GM21526 (cell line): ENCODE measurements at regions not wholly inside any gene's neighbourhood (a gene's known extent, or its start where the extent isn't known, plus 50 kb on each side); places are given as distances from the start of the nearest gene placed in this dataset.
"Not testable (repeated sequence)": the region's sequence is repeated elsewhere in the genome, so short reads cannot be mapped to it uniquely, and the experiment has no call there.

ENCODE experiments used
- ATAC-seq: cut with Tn5 transposase; IDR thresholded peaks from one replicate; pipeline ENCODE4 v1.9.1; 2021; ENCODE audit warnings: moderate library complexity; ENCODE audit not compliant: unreplicated experiment, low FRiP score

- no peak for ATAC-seq
These were observed 761.6 kb upstream of the GRAMD2B start for GRCh38 chr5:125661584-125661983.

DNA sequence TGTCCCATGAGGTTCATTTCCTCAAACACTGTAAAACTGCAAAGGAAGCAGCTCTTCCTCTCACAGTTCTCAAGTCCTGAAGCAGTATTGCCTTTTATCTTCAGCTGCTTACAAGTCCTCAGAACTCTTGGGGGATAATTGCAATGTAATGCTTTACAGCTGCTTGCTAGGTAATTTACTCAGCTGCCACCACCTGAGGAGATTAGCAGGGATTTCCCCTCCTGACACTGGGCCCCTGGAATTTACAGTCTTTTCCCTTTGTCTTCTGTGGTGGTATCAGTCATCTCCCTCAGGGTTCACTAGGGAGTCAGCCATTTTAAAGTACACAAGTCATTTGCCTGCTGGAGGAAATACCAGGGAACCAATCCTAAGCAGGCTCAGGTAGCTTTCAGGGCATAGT is 754.3 kb upstream of the GRAMD2B start:
- ATAC-seq: no peak

DNA sequence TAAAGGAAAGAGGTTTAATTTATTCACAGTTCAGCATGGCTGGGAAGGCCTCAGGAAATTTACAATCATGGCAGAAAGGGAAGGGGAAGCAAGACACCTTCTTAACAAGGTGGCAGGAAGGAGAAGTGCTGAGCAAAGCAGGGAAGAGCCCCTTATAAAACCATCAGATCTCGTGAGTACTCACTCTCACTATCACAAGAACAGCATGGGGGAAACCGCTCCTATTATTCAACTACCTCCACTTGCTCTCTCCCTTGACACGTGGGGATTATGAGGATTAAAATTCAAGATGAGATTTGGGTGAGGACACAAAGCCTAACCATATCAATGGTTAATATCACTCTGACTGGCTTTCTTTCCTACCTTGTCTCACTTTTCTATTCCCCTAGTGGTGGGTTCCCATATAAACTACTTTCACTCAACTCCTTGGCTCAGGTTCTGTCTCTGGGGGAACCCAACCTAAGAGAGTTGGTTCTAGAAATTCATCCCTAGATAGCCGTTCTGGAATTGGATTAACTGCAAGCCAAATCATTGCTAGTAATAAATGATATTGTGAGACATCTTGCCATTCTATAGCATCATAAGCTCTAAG is 749.8 kb upstream of the GRAMD2B start:
- no peak for ATAC-seq

GRCh38 chr5:125679522-125679921 is 743.7 kb upstream of the GRAMD2B start:
- ATAC-seq: no peak

DNA sequence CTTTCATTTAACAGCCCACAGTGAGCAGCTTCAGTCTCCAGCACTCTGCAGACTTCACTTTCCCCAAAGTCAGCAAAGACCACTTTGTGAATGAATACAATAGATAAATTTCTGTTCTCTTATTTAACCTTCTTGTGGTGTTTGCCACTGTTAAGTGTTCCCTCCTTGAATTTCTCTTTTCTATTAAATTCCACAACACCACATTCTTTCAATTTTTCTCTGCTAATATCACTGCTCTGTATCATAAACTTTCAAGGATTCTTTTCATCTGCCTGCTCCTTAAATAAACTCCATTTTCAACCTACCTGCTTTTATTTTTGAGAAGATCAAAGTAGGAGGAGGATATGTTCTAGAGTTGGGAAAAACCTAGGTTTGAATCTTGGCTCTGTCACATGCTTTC is 739.5 kb upstream of the GRAMD2B start:
- no peak for ATAC-seq

- no peak for ATAC-seq
These were observed 737.4 kb upstream of the GRAMD2B start for GRCh38 chr5:125685771-125686170.

DNA sequence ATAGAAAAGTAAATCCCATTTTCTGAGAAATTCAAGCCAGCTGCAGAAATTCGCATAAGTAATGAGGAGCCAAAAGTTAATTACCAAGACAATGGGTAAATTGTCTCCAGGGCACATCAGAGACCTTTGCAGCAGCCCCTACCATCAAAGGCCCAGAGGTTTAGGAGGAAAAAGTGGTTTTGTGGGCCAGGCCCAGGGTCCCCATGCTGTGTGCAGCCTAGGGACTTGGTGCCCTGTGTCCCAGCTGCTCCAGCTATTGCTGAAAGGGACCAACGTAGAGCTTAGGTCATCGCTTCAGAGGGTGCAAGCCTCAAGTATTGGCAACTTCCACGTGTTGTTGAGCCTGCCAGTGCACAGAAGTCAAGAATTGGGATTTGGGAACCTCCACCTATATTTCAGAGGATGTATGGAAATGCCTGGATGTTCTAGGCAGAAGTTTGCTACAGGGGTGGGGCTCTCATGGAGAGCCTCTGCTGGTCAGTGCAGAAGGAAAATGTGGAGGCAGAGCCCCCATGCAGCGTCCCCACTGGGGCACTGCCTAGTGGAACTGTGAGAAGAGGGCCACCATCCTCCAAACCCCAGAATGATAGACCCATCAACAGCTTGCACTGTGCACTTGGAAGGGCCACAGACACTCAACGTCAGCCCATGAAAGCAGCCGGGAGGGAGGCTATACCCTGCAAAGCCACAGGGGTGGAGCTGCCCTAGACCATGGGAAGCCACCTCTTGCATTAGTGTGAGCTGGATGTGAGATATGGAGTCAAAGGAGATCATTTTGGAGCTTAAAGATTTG is 731.3 kb upstream of the GRAMD2B start:
- not testable (repeated sequence) for ATAC-seq

GRCh38 chr5:125695996-125696655 is 727.1 kb upstream of the GRAMD2B start:
- ATAC-seq: no peak

GRCh38 chr5:125696762-125697161 is 726.4 kb upstream of the GRAMD2B start:
- ATAC-seq: no peak

DNA sequence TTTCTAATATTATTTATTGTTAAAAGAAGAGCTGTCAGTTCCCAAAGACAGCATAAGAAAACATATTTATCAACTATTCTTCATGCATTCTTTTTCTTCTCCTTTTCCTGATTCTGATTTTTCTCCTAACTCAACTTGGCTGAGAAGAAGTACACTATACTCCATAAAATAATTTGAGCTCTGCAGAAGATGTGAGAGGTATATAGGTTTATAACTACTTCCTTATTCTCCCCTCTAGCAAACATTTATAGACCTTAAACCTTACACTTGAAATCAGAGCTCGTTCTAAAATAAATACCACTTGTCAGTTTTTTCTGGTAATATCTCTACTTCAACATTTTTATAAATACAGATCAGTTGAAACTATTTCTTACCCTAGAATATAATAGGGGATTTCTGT is 724.8 kb upstream of the GRAMD2B start:
- no peak for ATAC-seq

- no peak for ATAC-seq
These were observed 723.3 kb upstream of the GRAMD2B start for GRCh38 chr5:125699860-125700259.

GRCh38 chr5:125700380-125700861 is 722.8 kb upstream of the GRAMD2B start:
- ATAC-seq: no peak

- no peak for ATAC-seq
These were observed 719.6 kb upstream of the GRAMD2B start for GRCh38 chr5:125703616-125704015.

DNA sequence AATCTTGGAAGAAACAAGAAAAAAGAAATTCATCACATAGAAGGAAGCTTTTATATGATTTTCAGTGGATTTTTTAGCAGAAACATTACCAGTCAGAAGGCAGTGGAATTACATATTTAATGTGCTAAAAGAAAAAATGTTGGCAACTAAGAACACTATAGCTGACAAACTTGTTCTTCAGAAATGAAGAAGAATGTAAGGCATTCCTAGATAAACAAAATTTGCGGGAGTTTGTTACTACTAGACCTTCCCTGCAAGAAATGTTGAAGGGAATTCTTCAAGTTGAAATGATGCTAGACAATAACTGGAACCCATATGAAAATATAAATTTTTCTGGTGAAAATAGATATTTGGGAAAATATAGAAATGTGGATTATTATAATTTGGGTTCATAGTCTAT is 718.3 kb upstream of the GRAMD2B start:
- no peak for ATAC-seq

- ATAC-seq: no peak
These were observed 714.6 kb upstream of the GRAMD2B start for GRCh38 chr5:125708583-125708982.

- ATAC-seq: no peak
These were observed 712.5 kb upstream of the GRAMD2B start for GRCh38 chr5:125710745-125711144.

DNA sequence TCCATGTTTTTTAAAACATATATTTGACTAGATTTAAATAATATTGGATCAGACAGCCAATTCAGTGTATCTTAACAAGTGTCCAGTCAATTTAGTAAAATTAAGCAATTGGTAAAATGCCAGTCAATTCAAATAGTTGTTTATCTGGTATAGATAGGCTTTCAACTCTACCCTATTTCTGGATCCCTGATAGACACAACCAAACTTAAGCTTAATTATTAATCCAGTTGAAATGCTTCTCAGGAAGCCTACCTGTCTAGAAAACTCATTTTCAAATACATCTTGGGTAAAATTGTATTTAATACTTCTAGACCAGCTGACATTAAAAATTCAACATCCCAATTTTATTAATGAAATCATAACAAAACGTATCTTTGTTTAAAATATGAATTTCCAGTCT is 710.8 kb upstream of the GRAMD2B start:
- ATAC-seq: no peak

- ATAC-seq: no peak
These were observed 710.0 kb upstream of the GRAMD2B start for GRCh38 chr5:125713109-125713805.

GRCh38 chr5:125715216-125715615 is 708.0 kb upstream of the GRAMD2B start:
- ATAC-seq: no peak

DNA sequence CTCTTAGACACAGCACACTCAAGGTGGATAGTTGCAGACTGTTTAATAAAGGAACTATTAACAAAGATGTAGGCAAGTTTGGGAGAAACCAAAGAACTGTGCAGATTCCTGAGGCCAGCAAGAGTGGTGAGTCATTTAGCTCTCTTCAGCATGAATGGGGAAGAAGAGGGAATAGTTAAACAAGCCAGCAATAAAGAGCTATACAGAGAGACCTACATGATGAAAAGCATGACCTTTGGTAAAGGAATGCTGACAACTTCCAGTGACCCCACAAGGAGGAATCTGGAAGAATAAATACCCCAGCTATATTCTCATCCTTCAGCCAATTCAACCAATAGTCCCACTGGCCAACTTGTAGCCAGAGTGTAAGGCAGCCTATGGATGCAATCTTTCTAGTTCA is 706.0 kb upstream of the GRAMD2B start:
- no peak for ATAC-seq
